H1 (cell line): ENCODE measurements at regions not wholly inside any gene's neighbourhood (a gene's known extent, or its start where the extent isn't known, plus 50 kb on each side); places are given as distances from the start of the nearest gene placed in this dataset.

ENCODE experiments used
- CEBPB ChIP-seq: IDR thresholded peaks from 2 replicates; pipeline ENCODE4 v1.6.1; 2012; ENCODE audit warnings: low read depth, low read length
- NRF1 ChIP-seq: IDR thresholded peaks from 2 replicates; pipeline ENCODE4 v1.6.1; 2011; ENCODE audit warnings: mild to moderate bottlenecking, low read depth, low read length, improper control_type of control experiment
- SAP30 ChIP-seq: fragments of 300-600 bp; sonication (generic); IDR thresholded peaks from 2 replicates; pipeline ENCODE4 v1.7.1; 2012; ENCODE audit warnings: low read length, moderate library complexity, mild to moderate bottlenecking, inconsistent platforms; ENCODE audit not compliant: insufficient read depth, insufficient replicate concordance
- SIN3A ChIP-seq, 2 experiments: IDR thresholded peaks in 1 of 2; conservative IDR thresholded peaks in 1 of 2; 2 replicates each; pipeline ENCODE4 v1.6.1; 2011 to 2012; ENCODE audit warnings: low read length in 2 of 2, improper control_type of control experiment in 1 of 2, low read depth in 1 of 2, mild to moderate bottlenecking in 1 of 2
- SP1 ChIP-seq: IDR thresholded peaks from 2 replicates; pipeline ENCODE4 v1.6.1; 2011; ENCODE audit warnings: low read depth, low read length
- SUZ12 ChIP-seq: fragments of 200-600 bp; sonication (generic); IDR thresholded peaks from 2 replicates; pipeline ENCODE4 v1.6.1; 2012; ENCODE audit warnings: mild to moderate bottlenecking, inconsistent platforms, low read length, moderate library complexity, mixed read lengths
- TF ChIP-seq, protein P1 (sequence below): fragments of 300-600 bp; sonication (generic); IDR thresholded peaks from 2 replicates; pipeline ENCODE4 v1.7.1; 2012; ENCODE audit warnings: low read length, moderate library complexity, mild to moderate bottlenecking, inconsistent platforms; ENCODE audit not compliant: insufficient replicate concordance

DNA sequence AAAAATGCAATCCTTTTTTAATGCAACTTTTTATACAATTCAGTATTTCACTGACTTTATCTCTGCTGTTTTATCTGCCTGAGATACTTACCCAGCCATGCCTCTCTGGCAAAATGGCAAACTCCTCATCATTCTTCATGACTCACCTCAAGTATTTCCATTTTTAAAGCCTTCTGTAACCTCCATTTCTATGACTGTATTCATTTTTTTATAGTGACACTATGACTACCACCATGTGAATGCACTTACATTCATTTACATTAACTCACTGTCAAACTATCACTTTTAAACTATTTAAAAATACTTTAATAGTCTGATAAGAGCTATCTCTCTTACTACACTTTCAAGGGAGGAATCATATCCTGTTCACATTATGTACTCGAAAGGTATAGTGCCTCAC is 99.4 kb upstream of the SCN7A start (continued):
- TF ChIP-seq, protein P1, sequence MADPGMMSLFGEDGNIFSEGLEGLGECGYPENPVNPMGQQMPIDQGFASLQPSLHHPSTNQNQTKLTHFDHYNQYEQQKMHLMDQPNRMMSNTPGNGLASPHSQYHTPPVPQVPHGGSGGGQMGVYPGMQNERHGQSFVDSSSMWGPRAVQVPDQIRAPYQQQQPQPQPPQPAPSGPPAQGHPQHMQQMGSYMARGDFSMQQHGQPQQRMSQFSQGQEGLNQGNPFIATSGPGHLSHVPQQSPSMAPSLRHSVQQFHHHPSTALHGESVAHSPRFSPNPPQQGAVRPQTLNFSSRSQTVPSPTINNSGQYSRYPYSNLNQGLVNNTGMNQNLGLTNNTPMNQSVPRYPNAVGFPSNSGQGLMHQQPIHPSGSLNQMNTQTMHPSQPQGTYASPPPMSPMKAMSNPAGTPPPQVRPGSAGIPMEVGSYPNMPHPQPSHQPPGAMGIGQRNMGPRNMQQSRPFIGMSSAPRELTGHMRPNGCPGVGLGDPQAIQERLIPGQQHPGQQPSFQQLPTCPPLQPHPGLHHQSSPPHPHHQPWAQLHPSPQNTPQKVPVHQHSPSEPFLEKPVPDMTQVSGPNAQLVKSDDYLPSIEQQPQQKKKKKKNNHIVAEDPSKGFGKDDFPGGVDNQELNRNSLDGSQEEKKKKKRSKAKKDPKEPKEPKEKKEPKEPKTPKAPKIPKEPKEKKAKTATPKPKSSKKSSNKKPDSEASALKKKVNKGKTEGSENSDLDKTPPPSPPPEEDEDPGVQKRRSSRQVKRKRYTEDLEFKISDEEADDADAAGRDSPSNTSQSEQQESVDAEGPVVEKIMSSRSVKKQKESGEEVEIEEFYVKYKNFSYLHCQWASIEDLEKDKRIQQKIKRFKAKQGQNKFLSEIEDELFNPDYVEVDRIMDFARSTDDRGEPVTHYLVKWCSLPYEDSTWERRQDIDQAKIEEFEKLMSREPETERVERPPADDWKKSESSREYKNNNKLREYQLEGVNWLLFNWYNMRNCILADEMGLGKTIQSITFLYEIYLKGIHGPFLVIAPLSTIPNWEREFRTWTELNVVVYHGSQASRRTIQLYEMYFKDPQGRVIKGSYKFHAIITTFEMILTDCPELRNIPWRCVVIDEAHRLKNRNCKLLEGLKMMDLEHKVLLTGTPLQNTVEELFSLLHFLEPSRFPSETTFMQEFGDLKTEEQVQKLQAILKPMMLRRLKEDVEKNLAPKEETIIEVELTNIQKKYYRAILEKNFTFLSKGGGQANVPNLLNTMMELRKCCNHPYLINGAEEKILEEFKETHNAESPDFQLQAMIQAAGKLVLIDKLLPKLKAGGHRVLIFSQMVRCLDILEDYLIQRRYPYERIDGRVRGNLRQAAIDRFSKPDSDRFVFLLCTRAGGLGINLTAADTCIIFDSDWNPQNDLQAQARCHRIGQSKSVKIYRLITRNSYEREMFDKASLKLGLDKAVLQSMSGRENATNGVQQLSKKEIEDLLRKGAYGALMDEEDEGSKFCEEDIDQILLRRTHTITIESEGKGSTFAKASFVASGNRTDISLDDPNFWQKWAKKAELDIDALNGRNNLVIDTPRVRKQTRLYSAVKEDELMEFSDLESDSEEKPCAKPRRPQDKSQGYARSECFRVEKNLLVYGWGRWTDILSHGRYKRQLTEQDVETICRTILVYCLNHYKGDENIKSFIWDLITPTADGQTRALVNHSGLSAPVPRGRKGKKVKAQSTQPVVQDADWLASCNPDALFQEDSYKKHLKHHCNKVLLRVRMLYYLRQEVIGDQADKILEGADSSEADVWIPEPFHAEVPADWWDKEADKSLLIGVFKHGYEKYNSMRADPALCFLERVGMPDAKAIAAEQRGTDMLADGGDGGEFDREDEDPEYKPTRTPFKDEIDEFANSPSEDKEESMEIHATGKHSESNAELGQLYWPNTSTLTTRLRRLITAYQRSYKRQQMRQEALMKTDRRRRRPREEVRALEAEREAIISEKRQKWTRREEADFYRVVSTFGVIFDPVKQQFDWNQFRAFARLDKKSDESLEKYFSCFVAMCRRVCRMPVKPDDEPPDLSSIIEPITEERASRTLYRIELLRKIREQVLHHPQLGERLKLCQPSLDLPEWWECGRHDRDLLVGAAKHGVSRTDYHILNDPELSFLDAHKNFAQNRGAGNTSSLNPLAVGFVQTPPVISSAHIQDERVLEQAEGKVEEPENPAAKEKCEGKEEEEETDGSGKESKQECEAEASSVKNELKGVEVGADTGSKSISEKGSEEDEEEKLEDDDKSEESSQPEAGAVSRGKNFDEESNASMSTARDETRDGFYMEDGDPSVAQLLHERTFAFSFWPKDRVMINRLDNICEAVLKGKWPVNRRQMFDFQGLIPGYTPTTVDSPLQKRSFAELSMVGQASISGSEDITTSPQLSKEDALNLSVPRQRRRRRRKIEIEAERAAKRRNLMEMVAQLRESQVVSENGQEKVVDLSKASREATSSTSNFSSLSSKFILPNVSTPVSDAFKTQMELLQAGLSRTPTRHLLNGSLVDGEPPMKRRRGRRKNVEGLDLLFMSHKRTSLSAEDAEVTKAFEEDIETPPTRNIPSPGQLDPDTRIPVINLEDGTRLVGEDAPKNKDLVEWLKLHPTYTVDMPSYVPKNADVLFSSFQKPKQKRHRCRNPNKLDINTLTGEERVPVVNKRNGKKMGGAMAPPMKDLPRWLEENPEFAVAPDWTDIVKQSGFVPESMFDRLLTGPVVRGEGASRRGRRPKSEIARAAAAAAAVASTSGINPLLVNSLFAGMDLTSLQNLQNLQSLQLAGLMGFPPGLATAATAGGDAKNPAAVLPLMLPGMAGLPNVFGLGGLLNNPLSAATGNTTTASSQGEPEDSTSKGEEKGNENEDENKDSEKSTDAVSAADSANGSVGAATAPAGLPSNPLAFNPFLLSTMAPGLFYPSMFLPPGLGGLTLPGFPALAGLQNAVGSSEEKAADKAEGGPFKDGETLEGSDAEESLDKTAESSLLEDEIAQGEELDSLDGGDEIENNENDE: no peak
- TF ChIP-seq CEBPB (no peak), SIN3A (conservative IDR thresholded peaks at IDR 0.05 in 1 of 2, IDR thresholded peaks at IDR 0.05 in 1 of 2; ENCODE audit: low read depth in 1 of 2, low read length in 2 of 2) (no peak), SP1 (no peak), SAP30 (no peak), NRF1 (no peak), SUZ12 (no peak)
